ENCODE measurements at regions not wholly inside any gene's neighbourhood (a gene's known extent, or its start where the extent isn't known, plus 50 kb on each side); places are given as distances from the start of the nearest gene placed in this dataset.

DNA sequence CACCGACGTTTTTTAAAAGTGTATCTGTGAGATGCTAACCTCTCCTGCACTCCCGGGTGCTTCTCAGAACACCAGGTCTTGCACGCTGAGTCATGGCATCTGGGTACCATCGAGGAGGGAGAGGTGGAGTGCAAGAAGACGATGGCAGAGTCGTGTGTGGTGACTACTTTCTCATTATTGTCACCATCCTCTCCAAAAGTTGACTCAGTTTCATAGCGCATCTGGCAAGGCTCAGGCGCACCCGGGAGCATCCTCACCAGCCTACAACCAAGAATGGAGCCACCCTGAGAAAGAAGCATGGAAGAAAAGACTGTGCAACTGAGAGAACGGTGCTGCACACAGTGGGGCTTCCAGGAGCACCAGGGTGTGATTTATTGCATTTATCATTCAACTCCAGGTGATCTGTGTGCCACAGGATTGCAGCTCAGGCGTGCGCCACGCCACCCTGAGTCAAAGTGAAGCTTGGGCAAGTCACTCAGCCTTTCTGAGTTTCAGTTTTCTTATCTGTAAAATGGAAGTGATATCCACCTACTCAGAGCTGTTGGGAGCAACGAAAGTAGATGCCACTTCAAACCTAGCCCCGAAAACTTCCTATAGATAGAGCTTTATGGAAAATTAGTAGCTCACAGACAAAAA, 65.4 kb downstream of the LINC01488 start:
- TF ChIP-seq, protein P1, sequence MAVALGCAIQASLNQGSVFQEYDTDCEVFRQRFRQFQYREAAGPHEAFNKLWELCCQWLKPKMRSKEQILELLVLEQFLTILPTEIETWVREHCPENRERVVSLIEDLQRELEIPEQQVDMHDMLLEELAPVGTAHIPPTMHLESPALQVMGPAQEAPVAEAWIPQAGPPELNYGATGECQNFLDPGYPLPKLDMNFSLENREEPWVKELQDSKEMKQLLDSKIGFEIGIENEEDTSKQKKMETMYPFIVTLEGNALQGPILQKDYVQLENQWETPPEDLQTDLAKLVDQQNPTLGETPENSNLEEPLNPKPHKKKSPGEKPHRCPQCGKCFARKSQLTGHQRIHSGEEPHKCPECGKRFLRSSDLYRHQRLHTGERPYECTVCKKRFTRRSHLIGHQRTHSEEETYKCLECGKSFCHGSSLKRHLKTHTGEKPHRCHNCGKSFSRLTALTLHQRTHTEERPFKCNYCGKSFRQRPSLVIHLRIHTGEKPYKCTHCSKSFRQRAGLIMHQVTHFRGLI (tag by site-specific recombination; IDR thresholded peaks at IDR 0.05), result no peak
- no peak for TF ChIP-seq PRDM2 (tag by site-specific recombination; IDR thresholded peaks at IDR 0.05; ENCODE audit: borderline replicate concordance)
- TF ChIP-seq ZNF274 (IDR thresholded peaks at IDR 0.05; ENCODE audit: low read length), result no peak
- TF ChIP-seq ZNF274 (tag by site-specific recombination; IDR thresholded peaks at IDR 0.05; ENCODE audit: borderline replicate concordance), result no peak
- TF ChIP-seq GLIS1 (tag by site-specific recombination; IDR thresholded peaks at IDR 0.05), result no peak
- TF ChIP-seq, protein P2, sequence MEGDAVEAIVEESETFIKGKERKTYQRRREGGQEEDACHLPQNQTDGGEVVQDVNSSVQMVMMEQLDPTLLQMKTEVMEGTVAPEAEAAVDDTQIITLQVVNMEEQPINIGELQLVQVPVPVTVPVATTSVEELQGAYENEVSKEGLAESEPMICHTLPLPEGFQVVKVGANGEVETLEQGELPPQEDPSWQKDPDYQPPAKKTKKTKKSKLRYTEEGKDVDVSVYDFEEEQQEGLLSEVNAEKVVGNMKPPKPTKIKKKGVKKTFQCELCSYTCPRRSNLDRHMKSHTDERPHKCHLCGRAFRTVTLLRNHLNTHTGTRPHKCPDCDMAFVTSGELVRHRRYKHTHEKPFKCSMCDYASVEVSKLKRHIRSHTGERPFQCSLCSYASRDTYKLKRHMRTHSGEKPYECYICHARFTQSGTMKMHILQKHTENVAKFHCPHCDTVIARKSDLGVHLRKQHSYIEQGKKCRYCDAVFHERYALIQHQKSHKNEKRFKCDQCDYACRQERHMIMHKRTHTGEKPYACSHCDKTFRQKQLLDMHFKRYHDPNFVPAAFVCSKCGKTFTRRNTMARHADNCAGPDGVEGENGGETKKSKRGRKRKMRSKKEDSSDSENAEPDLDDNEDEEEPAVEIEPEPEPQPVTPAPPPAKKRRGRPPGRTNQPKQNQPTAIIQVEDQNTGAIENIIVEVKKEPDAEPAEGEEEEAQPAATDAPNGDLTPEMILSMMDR (tag by site-specific recombination; IDR thresholded peaks at IDR 0.05), result no peak
- no peak for TF ChIP-seq ZNF138 (tag by site-specific recombination; IDR thresholded peaks at IDR 0.05; ENCODE audit: borderline replicate concordance)
- no peak for TF ChIP-seq ZBTB8A (tag by site-specific recombination; IDR thresholded peaks at IDR 0.05)
- TF ChIP-seq, protein P3, sequence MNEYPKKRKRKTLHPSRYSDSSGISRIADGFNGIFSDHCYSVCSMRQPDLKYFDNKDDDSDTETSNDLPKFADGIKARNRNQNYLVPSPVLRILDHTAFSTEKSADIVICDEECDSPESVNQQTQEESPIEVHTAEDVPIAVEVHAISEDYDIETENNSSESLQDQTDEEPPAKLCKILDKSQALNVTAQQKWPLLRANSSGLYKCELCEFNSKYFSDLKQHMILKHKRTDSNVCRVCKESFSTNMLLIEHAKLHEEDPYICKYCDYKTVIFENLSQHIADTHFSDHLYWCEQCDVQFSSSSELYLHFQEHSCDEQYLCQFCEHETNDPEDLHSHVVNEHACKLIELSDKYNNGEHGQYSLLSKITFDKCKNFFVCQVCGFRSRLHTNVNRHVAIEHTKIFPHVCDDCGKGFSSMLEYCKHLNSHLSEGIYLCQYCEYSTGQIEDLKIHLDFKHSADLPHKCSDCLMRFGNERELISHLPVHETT (tag by site-specific recombination; IDR thresholded peaks at IDR 0.05), result no peak
- no peak for TF ChIP-seq ZFP3 (tag by site-specific recombination; IDR thresholded peaks at IDR 0.05; ENCODE audit: low read depth)
- TF ChIP-seq ZNF704 (tag by site-specific recombination; IDR thresholded peaks at IDR 0.05), result no peak
- TF ChIP-seq BCL11A (tag by site-specific recombination; IDR thresholded peaks at IDR 0.05; ENCODE audit: low read depth), result no peak
- no peak for TF ChIP-seq GLI4 (tag by site-specific recombination; IDR thresholded peaks at IDR 0.05)
- no peak for TF ChIP-seq ZNF302 (tag by site-specific recombination; IDR thresholded peaks at IDR 0.05; ENCODE audit: low read depth)
- no peak for TF ChIP-seq ZBTB17 (tag by site-specific recombination; IDR thresholded peaks at IDR 0.05)
